ENCODE measurements at regions not wholly inside any gene's neighbourhood (a gene's known extent, or its start where the extent isn't known, plus 50 kb on each side); places are given as distances from the start of the nearest gene placed in this dataset.
"Not testable (repeated sequence)": the region's sequence is repeated elsewhere in the genome, so short reads cannot be mapped to it uniquely, and the experiment has no call there.

DNA sequence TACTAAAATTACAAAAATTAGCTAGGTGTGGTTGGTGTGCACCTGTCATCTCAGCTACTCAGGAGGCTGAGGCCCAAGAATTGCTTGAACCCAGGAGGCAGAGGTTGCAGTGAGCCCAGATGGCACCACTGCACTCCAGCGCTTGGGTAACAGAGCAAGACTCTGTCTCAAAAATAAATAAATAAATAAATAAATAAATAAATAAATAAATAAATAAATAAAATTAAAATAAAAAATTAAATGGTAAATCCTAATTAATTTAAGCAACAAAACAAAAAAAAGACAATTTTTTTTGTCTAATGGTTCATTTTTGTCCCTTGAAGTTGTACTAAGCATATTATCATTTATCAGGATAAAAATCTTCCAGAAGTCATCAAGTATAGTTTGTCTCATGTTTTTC lies 521.2 kb upstream of the SOX9 start:
- intact Hi-C loops (cut with DNase I); H3K4me3 ChIP-seq (ENCODE audit: low read length in 2 of 2); H3K9me3 ChIP-seq (ENCODE audit: control insufficient read depth, low read length); DNase-seq; H3K36me3 ChIP-seq (ENCODE audit: control insufficient read depth in 1 of 2, insufficient read depth in 2 of 2, low read length in 1 of 2); H3K4me1 ChIP-seq (ENCODE audit: control insufficient read depth in 1 of 2, insufficient read depth in 2 of 2, low read length in 2 of 2); ATAC-seq (ENCODE audit: low FRiP score); H3K27ac ChIP-seq (ENCODE audit: low read depth in 1 of 2, low read length in 2 of 2); H3K27me3 ChIP-seq (ENCODE audit: control insufficient read depth in 1 of 2, insufficient read depth in 2 of 2, low read length in 1 of 2): not testable (repeated sequence)
- 94 to 98% methylated on average over 1 of the region's 1 CpG for WGBS, 2 donors

DNA sequence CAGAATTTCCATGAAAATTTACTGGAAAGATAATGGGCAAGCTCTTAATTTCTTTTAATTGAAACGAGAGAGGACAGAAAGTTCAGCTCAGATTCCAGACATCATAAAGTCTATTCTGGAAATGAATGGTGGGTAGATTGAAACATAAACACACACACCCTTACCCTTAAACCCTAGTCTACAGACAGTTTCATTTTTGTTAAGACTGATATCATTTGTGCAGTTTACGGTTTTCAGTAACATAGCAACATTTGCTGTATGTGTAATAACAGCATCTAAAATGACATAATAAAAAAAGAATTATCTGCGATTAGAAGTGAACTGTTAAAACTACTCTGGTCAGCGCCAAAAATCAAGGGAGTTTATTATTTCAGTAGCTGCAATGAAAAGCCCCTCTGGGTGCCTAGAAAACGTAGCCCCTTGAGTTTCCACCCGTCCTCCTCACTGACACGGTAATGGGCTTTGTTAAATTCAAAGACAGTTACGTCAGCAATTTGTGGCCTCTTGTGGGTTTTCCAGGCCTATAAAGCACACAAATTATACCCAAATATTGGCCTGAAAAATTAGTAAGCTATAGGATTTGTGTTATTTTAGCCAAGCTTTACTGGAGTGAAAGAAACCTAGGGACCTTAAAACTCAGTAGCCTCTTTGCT lies 520.6 kb upstream of the SOX9 start:
- 33 to 47% methylated on average over 8 of the region's 8 CpGs for WGBS, 2 donors
- ATAC-seq (ENCODE audit: low FRiP score): no peak

GRCh38 chr17:71601894-71602504 lies 518.8 kb upstream of the SOX9 start:
- H3K4me3 ChIP-seq (ENCODE audit: low read length in 2 of 2): no peak overlapping the region
- H3K9me3 ChIP-seq (ENCODE audit: control insufficient read depth, low read length): peaks cover 1% of the 10 kb centered on the region
- H3K27ac ChIP-seq (ENCODE audit: low read depth in 1 of 2, low read length in 2 of 2): no peak overlapping the region
- intact Hi-C loops (cut with DNase I): no loop called here
- DNase-seq: no peak
- H3K27me3 ChIP-seq (ENCODE audit: control insufficient read depth in 1 of 2, insufficient read depth in 2 of 2, low read length in 1 of 2): no peaks in the 10 kb centered on the region
- H3K4me1 ChIP-seq (ENCODE audit: control insufficient read depth in 1 of 2, insufficient read depth in 2 of 2, low read length in 2 of 2): no peaks in the 10 kb centered on the region
- ATAC-seq (ENCODE audit: low FRiP score): no peak
- H3K36me3 ChIP-seq (ENCODE audit: control insufficient read depth in 1 of 2, insufficient read depth in 2 of 2, low read length in 1 of 2): no peaks in the 10 kb centered on the region
- WGBS, 2 donors: 60 to 66% methylated on average over 4 of the region's 4 CpGs

More for the DNA sequence above, 520.6 kb upstream of the SOX9 start:
- H3K4me1 ChIP-seq (ENCODE audit: control insufficient read depth in 1 of 2, insufficient read depth in 2 of 2, low read length in 2 of 2): no peaks in the 10 kb centered on the region
- H3K36me3 ChIP-seq (ENCODE audit: control insufficient read depth in 1 of 2, insufficient read depth in 2 of 2, low read length in 1 of 2): no peaks in the 10 kb centered on the region
- intact Hi-C loops (cut with DNase I): no loop called here
- H3K9me3 ChIP-seq (ENCODE audit: control insufficient read depth, low read length): peaks cover 1% of the 10 kb centered on the region
- no peak for DNase-seq
- H3K4me3 ChIP-seq (ENCODE audit: low read length in 2 of 2): no peak overlapping the region
- H3K27me3 ChIP-seq (ENCODE audit: control insufficient read depth in 1 of 2, insufficient read depth in 2 of 2, low read length in 1 of 2): no peaks in the 10 kb centered on the region
- H3K27ac ChIP-seq (ENCODE audit: low read depth in 1 of 2, low read length in 2 of 2): no peak overlapping the region

- DNase-seq (no peak), ATAC-seq (ENCODE audit: low FRiP score) (no peak)
- Histone ChIP-seq H3K4me1 (ENCODE audit: control insufficient read depth in 1 of 2, insufficient read depth in 2 of 2, low read length in 2 of 2) (no peaks in the 10 kb centered on the region), H3K9me3 (ENCODE audit: control insufficient read depth, low read length) (peaks cover 3% of the 10 kb centered on the region), H3K27ac (ENCODE audit: low read depth in 1 of 2, low read length in 2 of 2) (no peak overlapping the region), H3K36me3 (ENCODE audit: control insufficient read depth in 1 of 2, insufficient read depth in 2 of 2, low read length in 1 of 2) (no peaks in the 10 kb centered on the region), H3K27me3 (ENCODE audit: control insufficient read depth in 1 of 2, insufficient read depth in 2 of 2, low read length in 1 of 2) (no peaks in the 10 kb centered on the region), H3K4me3 (ENCODE audit: low read length in 2 of 2) (no peak overlapping the region)
- intact Hi-C loops (cut with DNase I): no loop called here
Observed at GRCh38 chr17:71613996-71614395, 506.8 kb upstream of the SOX9 start.

DNA sequence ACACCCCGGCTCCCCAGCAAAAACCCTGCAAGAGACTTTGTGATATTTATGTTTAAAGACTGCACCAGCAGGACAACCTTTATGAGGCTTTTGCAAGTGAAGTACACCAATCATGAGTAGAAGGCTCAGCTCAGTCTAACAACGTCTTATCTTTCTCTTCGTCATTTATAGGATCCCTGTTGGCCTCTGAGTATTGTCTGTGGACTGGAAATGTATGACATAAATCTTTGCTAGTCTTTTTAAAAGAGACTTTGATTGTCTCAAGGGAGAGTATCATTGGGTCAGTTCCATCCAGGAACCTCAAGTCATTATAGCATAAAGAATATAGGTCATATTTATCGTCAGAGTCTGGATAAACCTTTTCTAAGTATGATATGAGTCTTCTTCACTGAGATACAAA lies 505.0 kb upstream of the SOX9 start:
- DNase-seq (no peak), ATAC-seq (ENCODE audit: low FRiP score) (no peak)
- no peaks in the 10 kb centered on the region for H3K36me3 ChIP-seq (ENCODE audit: control insufficient read depth in 1 of 2, insufficient read depth in 2 of 2, low read length in 1 of 2)
- intact Hi-C loops (cut with DNase I): no loop called here
- no peaks in the 10 kb centered on the region for H3K4me1 ChIP-seq (ENCODE audit: control insufficient read depth in 1 of 2, insufficient read depth in 2 of 2, low read length in 2 of 2)
- no peak overlapping the region for H3K4me3 ChIP-seq (ENCODE audit: low read length in 2 of 2)
- H3K27me3 ChIP-seq (ENCODE audit: control insufficient read depth in 1 of 2, insufficient read depth in 2 of 2, low read length in 1 of 2): no peaks in the 10 kb centered on the region
- WGBS, 2 donors: 61% methylated on average over 4 of the region's 4 CpGs
- H3K9me3 ChIP-seq (ENCODE audit: control insufficient read depth, low read length): peaks cover 5% of the 10 kb centered on the region
- no peak overlapping the region for H3K27ac ChIP-seq (ENCODE audit: low read depth in 1 of 2, low read length in 2 of 2)

DNA sequence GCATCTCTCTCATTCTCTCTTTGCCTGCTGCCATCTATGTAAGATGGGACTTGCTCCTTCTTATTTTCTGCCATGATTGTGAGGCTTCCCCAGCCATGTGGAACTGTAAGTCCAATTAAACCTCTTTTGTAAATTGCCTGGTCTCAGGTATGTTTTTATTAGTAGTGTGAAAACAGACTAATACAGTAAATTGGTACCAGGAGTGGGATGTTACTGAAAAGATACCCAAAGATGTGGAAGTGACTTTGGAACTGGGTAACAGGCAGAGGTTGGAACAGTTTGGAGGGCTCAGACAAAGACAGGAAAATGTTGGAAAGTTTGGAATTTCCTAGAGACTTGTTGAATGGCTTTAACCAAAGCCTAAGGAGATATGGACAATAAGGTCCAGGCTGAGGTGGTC lies 503.1 kb upstream of the SOX9 start:
- H3K27ac ChIP-seq (ENCODE audit: low read depth in 1 of 2, low read length in 2 of 2); H3K4me3 ChIP-seq (ENCODE audit: low read length in 2 of 2); H3K9me3 ChIP-seq (ENCODE audit: control insufficient read depth, low read length); H3K27me3 ChIP-seq (ENCODE audit: control insufficient read depth in 1 of 2, insufficient read depth in 2 of 2, low read length in 1 of 2); H3K36me3 ChIP-seq (ENCODE audit: control insufficient read depth in 1 of 2, insufficient read depth in 2 of 2, low read length in 1 of 2); H3K4me1 ChIP-seq (ENCODE audit: control insufficient read depth in 1 of 2, insufficient read depth in 2 of 2, low read length in 2 of 2); DNase-seq; ATAC-seq (ENCODE audit: low FRiP score); intact Hi-C loops (cut with DNase I): not testable (repeated sequence)

DNA sequence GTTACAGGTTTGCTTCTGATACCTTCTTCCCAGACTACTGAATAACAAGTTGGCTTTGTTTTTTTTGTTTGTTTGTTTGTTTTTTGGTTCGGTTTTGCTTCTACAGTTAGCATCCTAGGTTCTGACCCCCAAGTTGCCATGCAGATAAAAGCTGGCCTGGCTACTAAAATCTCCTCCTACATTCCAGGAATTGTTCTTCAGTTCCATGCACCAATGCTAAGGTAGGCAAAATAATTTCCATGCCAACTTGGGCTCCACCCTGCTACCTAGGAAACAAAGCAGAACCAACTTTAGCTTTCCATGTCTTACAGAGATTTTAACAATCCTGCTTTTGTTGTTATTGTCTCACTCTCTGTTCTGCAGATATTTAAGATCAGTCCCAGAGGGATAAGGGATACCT lies 495.5 kb upstream of the SOX9 start:
- intact Hi-C loops (cut with DNase I): loop anchor here in 1 of 2 donors (10.0 kb wide), 1 partner anchor 61 kb away; no protein-coding TSS in a partner anchor
- Histone ChIP-seq H3K36me3 (ENCODE audit: control insufficient read depth in 1 of 2, insufficient read depth in 2 of 2, low read length in 1 of 2) (no peaks in the 10 kb centered on the region), H3K27ac (ENCODE audit: low read depth in 1 of 2, low read length in 2 of 2) (no peak overlapping the region), H3K4me1 (ENCODE audit: control insufficient read depth in 1 of 2, insufficient read depth in 2 of 2, low read length in 2 of 2) (no peaks in the 10 kb centered on the region), H3K9me3 (ENCODE audit: control insufficient read depth, low read length) (peaks cover 2% of the 10 kb centered on the region), H3K27me3 (ENCODE audit: control insufficient read depth in 1 of 2, insufficient read depth in 2 of 2, low read length in 1 of 2) (no peaks in the 10 kb centered on the region), H3K4me3 (ENCODE audit: low read length in 2 of 2) (no peak overlapping the region)
- DNase-seq: no peak
- no peak for ATAC-seq (ENCODE audit: low FRiP score)
- WGBS, 2 donors: 46 to 62% methylated on average over 1 of the region's 1 CpG

DNA sequence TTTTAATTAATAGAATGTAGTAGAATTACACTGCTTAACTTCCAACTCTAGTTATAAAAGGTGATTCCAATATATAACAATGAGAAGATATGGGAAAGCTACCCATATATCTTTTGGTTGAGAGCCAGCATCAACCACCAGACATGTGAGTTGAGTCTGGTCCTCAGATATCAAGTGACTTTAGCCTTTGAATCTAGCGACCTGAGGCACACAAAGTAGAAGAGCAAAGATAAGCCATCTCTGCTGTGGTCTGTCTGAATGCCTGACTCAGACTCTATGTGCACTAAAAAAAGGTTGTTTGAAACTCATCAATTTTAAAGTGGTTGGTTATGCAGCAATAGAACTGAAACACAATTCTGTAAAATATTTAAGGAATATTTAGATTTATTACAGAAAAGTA lies 492.5 kb upstream of the SOX9 start:
- Histone ChIP-seq H3K4me3 (ENCODE audit: low read length in 2 of 2) (no peak overlapping the region), H3K9me3 (ENCODE audit: control insufficient read depth, low read length) (no peaks in the 10 kb centered on the region), H3K4me1 (ENCODE audit: control insufficient read depth in 1 of 2, insufficient read depth in 2 of 2, low read length in 2 of 2) (no peaks in the 10 kb centered on the region), H3K27me3 (ENCODE audit: control insufficient read depth in 1 of 2, insufficient read depth in 2 of 2, low read length in 1 of 2) (no peaks in the 10 kb centered on the region), H3K36me3 (ENCODE audit: control insufficient read depth in 1 of 2, insufficient read depth in 2 of 2, low read length in 1 of 2) (no peaks in the 10 kb centered on the region), H3K27ac (ENCODE audit: low read depth in 1 of 2, low read length in 2 of 2) (no peak overlapping the region)
- 25% methylated on average over 1 of the region's 1 CpG for WGBS, 2 donors
- DNase-seq (no peak), ATAC-seq (ENCODE audit: low FRiP score) (no peak)
- intact Hi-C loops (cut with DNase I): loop anchor here in 1 of 2 donors (10.0 kb wide), 1 partner anchor 64 kb away; no protein-coding TSS in a partner anchor

DNA sequence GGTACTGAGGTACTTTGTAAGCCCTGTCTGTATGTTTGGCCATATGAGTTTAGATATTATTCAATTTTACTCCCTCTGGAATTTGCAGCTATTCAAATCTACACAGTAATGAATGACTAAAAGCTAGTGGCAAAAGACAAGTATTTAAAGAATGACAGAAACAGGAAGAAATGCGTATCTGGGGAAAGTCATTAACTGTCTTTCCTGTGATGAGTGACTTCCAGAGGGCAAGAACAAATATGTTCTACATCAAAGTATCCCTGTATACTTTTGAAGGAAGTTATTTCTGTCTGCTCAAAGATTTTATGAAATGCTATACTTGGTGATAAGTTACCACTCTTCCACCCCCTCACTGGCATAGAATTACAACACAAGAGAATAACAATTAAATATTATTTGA lies 489.3 kb upstream of the SOX9 start:
- intact Hi-C loops (cut with DNase I): loop anchor here in 1 of 2 donors (10.0 kb wide), 1 partner anchor 77 kb away; no protein-coding TSS in a partner anchor
- Histone ChIP-seq H3K36me3 (ENCODE audit: control insufficient read depth in 1 of 2, insufficient read depth in 2 of 2, low read length in 1 of 2) (no peaks in the 10 kb centered on the region), H3K27me3 (ENCODE audit: control insufficient read depth in 1 of 2, insufficient read depth in 2 of 2, low read length in 1 of 2) (no peaks in the 10 kb centered on the region), H3K27ac (ENCODE audit: low read depth in 1 of 2, low read length in 2 of 2) (no peak overlapping the region), H3K4me3 (ENCODE audit: low read length in 2 of 2) (no peak overlapping the region), H3K9me3 (ENCODE audit: control insufficient read depth, low read length) (no peaks in the 10 kb centered on the region), H3K4me1 (ENCODE audit: control insufficient read depth in 1 of 2, insufficient read depth in 2 of 2, low read length in 2 of 2) (no peaks in the 10 kb centered on the region)
- WGBS, 2 donors: 28 to 30% methylated on average over 1 of the region's 1 CpG
- no peak for ATAC-seq (ENCODE audit: low FRiP score)
- no peak for DNase-seq
